A673 (cell line): ENCODE measurements at regions not wholly inside any gene's neighbourhood (a gene's known extent, or its start where the extent isn't known, plus 50 kb on each side); places are given as distances from the start of the nearest gene placed in this dataset.

Source experiments
- CTCF ChIP-seq: fragments of 300-800, 200-600 bp; sonication (generic); conservative IDR thresholded peaks from 2 replicates; pipeline ENCODE4 v1.5.1; 2017; ENCODE audit warnings: low read depth, mild to moderate bottlenecking, antibody characterized with exemption, low read length, moderate library complexity, mixed read lengths
- EZH2 ChIP-seq: fragments of 200-600 bp; sonication (generic); IDR thresholded peaks from 2 replicates; pipeline ENCODE4 v1.6.1; 2017; ENCODE audit warnings: borderline replicate concordance, low read depth, mild to moderate bottlenecking, mixed read lengths, antibody characterized with exemption, low read length; ENCODE audit not compliant: poor library complexity, severe bottlenecking

GRCh38 chr20:12687476-12687875, 321.3 kb upstream of the SPTLC3 start:
- TF ChIP-seq CTCF (no peak), EZH2 (no peak)
